ENCODE measurements at regions not wholly inside any gene's neighbourhood (a gene's known extent, or its start where the extent isn't known, plus 50 kb on each side); places are given as distances from the start of the nearest gene placed in this dataset.

DNA sequence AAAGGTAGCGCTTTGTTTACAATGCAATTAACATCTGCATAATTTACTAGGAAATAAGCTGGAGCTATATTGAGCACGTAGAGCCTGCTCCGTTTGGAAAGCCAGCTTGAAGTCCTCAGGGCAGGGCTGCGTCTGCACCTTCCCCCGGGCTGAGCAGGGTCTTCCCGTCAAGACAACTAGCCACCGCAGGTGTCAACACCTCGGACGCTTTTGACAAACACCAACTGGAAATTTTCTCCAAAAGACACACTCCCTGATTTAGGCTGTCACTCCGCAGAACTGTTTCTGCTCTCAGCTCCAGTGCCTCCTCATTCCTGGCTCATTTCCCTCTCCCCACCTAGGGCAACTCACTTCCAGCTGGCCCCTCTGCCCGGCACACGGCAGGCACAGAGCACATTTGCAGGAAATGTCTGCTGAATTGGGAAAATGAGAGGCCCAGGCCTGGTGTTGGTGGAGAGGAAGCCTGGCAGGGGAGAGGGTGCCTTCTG lies 170.3 kb downstream of the MAF start (continued):
- TF ChIP-seq SP2 (IDR thresholded peaks at IDR 0.05; ENCODE audit: low read length) = no peak
- TF ChIP-seq, protein P1, sequence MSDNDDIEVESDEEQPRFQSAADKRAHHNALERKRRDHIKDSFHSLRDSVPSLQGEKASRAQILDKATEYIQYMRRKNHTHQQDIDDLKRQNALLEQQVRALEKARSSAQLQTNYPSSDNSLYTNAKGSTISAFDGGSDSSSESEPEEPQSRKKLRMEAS (IDR thresholded peaks at IDR 0.05) = no peak
- TF ChIP-seq ASH2L (IDR thresholded peaks at IDR 0.05; ENCODE audit: low read length) = no peak

Data from H1 (cell line).